Skin epidermis (tissue), 12 donors: ENCODE measurements at regions not wholly inside any gene's neighbourhood (a gene's known extent, or its start where the extent isn't known, plus 50 kb on each side); places are given as distances from the start of the nearest gene placed in this dataset.

Source experiments
- H3K27ac ChIP-seq, 21 experiments: fragments of 200-600 bp; sonication (generic) in 11 of 21; one replicate each; pipeline ENCODE4 v1.5.0; 2020; ENCODE audit warnings: mild to moderate bottlenecking in 3 of 21, inconsistent platforms in 2 of 21, moderate library complexity in 2 of 21
- H3K4me3 ChIP-seq, 7 experiments: fragments of 200-600 bp; sonication (generic) in 2 of 7; one replicate each; pipeline ENCODE4 v1.5.0; 2020; ENCODE audit warnings: inconsistent platforms in 2 of 7, mild to moderate bottlenecking in 2 of 7, moderate library complexity in 1 of 7

GRCh38 chr16:6571044-6571443, 761.6 kb upstream of the RBFOX1 start:
- no peak overlapping the region for H3K4me3 ChIP-seq
- H3K27ac ChIP-seq: no peak overlapping the region

- H3K4me3 ChIP-seq: no peak overlapping the region
- no peak overlapping the region for H3K27ac ChIP-seq
Measured at GRCh38 chr16:6570530-6570929, 762.1 kb upstream of the RBFOX1 start.

- Histone ChIP-seq H3K27ac (no peak overlapping the region), H3K4me3 (no peak overlapping the region)
Measured at GRCh38 chr16:6562986-6563385, 769.7 kb upstream of the RBFOX1 start.

- Histone ChIP-seq H3K4me3 (no peak overlapping the region), H3K27ac (no peak overlapping the region)
Measured at GRCh38 chr16:6560306-6561100, 772.1 kb upstream of the RBFOX1 start.

- Histone ChIP-seq H3K4me3 (no peak overlapping the region), H3K27ac (no peak overlapping the region)
Measured at GRCh38 chr16:6558661-6559060, 774.0 kb upstream of the RBFOX1 start.

- Histone ChIP-seq H3K4me3 (no peak overlapping the region), H3K27ac (no peak overlapping the region)
Measured at GRCh38 chr16:6558126-6558525, 774.5 kb upstream of the RBFOX1 start.

GRCh38 chr16:6557353-6558023, 775.2 kb upstream of the RBFOX1 start:
- Histone ChIP-seq H3K27ac (no peak overlapping the region), H3K4me3 (no peak overlapping the region)

- Histone ChIP-seq H3K27ac (no peak overlapping the region), H3K4me3 (no peak overlapping the region)
Measured at GRCh38 chr16:6549415-6549814, 783.2 kb upstream of the RBFOX1 start.

GRCh38 chr16:6548507-6548906, 784.1 kb upstream of the RBFOX1 start:
- no peak overlapping the region for H3K27ac ChIP-seq
- H3K4me3 ChIP-seq: no peak overlapping the region

GRCh38 chr16:6547131-6547530, 785.5 kb upstream of the RBFOX1 start:
- H3K4me3 ChIP-seq: no peak overlapping the region
- no peak overlapping the region for H3K27ac ChIP-seq

- Histone ChIP-seq H3K27ac (no peak overlapping the region), H3K4me3 (no peak overlapping the region)
Measured at GRCh38 chr16:6545329-6545728, 787.3 kb upstream of the RBFOX1 start.

GRCh38 chr16:6541267-6541666, 791.4 kb upstream of the RBFOX1 start:
- Histone ChIP-seq H3K4me3 (no peak overlapping the region), H3K27ac (no peak overlapping the region)

GRCh38 chr16:6536411-6536810, 796.2 kb upstream of the RBFOX1 start:
- no peak overlapping the region for H3K27ac ChIP-seq
- H3K4me3 ChIP-seq: no peak overlapping the region

- Histone ChIP-seq H3K27ac (no peak overlapping the region), H3K4me3 (no peak overlapping the region)
Measured at GRCh38 chr16:6531067-6531466, 801.6 kb upstream of the RBFOX1 start.

GRCh38 chr16:6528217-6528616, 804.4 kb upstream of the RBFOX1 start:
- Histone ChIP-seq H3K4me3 (no peak overlapping the region), H3K27ac (no peak overlapping the region)

GRCh38 chr16:6527646-6528045, 805.0 kb upstream of the RBFOX1 start:
- Histone ChIP-seq H3K4me3 (no peak overlapping the region), H3K27ac (no peak overlapping the region)

- H3K27ac ChIP-seq: no peak overlapping the region
- H3K4me3 ChIP-seq: no peak overlapping the region
Measured at GRCh38 chr16:6524501-6524900, 808.1 kb upstream of the RBFOX1 start.

- Histone ChIP-seq H3K27ac (no peak overlapping the region), H3K4me3 (no peak overlapping the region)
Measured at GRCh38 chr16:6517020-6517720, 815.5 kb upstream of the RBFOX1 start.

- no peak overlapping the region for H3K27ac ChIP-seq
- H3K4me3 ChIP-seq: no peak overlapping the region
Measured at GRCh38 chr16:6512512-6512911, 820.1 kb upstream of the RBFOX1 start.

- no peak overlapping the region for H3K4me3 ChIP-seq
- H3K27ac ChIP-seq: no peak overlapping the region
Measured at GRCh38 chr16:6510261-6510660, 822.4 kb upstream of the RBFOX1 start.

- Histone ChIP-seq H3K27ac (no peak overlapping the region), H3K4me3 (no peak overlapping the region)
Measured at GRCh38 chr16:6499413-6499812, 833.2 kb upstream of the RBFOX1 start.
